Body of pancreas (tissue), 4 donors: ENCODE measurements at regions not wholly inside any gene's neighbourhood (a gene's known extent, or its start where the extent isn't known, plus 50 kb on each side); places are given as distances from the start of the nearest gene placed in this dataset.

Experiments used
- CTCF ChIP-seq, 7 experiments: fragments of 450-650 bp in 4 of 7; fragments of 200-600 bp in 3 of 7; sonication (generic) in 3 of 7; IDR thresholded peaks; one replicate each; pipeline ENCODE4 v1.5.1; 2016 to 2019; ENCODE audit warnings: antibody characterized with exemption in 7 of 7
- POLR2A ChIP-seq, 3 donors: fragments of 450-650 bp; IDR thresholded peaks; one replicate each; pipeline ENCODE4 v1.6.1; 2016; ENCODE audit warnings: antibody characterized with exemption in 3 of 3, mild to moderate bottlenecking in 2 of 3

- no peak for TF ChIP-seq POLR2A (IDR thresholded peaks at IDR 0.05)
- no peak for TF ChIP-seq CTCF (IDR thresholded peaks at IDR 0.05)
Observed at GRCh38 chr4:126137782-126138170, 823.0 kb downstream of the FAT4 start.
